AG20443 (cell line): ENCODE measurements at regions not wholly inside any gene's neighbourhood (a gene's known extent, or its start where the extent isn't known, plus 50 kb on each side); places are given as distances from the start of the nearest gene placed in this dataset.
"Not testable (repeated sequence)": the region's sequence is repeated elsewhere in the genome, so short reads cannot be mapped to it uniquely, and the experiment has no call there.

ENCODE experiments used
- DNase-seq: peaks from one replicate; pipeline ENCODE4 v3.0.0; 2012; ENCODE audit warnings: low spot score, mixed read lengths

DNA sequence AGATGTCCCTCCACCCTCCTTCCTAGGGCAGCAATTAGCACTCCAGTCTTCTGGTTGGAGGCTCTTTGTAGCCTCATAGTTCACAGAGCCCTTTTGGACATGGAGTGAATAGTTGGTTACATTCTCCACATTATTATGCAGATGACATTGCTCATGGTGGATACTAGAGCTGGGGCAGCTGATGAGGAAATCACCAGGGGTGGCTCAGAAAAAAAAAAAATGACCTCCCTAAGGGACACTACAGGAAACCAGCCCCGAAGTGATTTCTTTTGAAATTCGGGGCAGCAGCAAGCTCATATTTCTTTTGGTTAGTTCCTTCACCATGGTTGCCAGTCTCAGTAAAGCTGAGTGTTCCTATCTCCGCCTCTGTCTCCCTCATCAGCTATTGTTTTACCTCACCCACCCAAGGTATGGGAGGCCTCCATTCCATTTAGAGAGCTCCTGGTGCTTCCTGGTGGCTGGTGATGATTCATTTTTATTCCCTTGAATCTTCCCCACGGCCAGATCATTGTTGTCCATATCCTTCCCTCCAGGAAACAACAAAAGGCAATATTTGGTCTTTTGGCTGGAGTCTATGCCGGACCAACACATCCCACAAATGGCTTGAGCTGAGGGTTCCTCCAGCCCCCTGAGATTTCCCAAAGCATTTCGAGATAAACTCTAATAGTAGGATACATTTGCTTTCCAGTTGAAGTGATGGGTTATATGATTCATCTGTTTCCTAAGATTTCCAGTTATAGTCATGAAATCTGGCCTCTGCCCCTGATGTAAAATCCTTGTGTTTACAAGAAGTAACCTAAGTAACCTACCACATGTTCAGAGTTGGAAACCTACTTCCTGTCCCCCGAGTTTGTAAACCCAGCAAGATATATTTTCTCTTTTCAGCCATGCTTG is 56.2 kb upstream of the NID2 start:
- peak; percentile 77 for DNase-seq

GRCh38 chr14:52122163-52122562 is 53.3 kb upstream of the NID2 start:
- not testable (repeated sequence) for DNase-seq

- DNase-seq = no peak
These were observed 52.6 kb upstream of the NID2 start for GRCh38 chr14:52121441-52121840.

- DNase-seq = no peak
These were observed 50.2 kb upstream of the NID2 start for GRCh38 chr14:52119030-52119429.
